Peyer's patch (tissue), 4 donors: ENCODE measurements at regions not wholly inside any gene's neighbourhood (a gene's known extent, or its start where the extent isn't known, plus 50 kb on each side); places are given as distances from the start of the nearest gene placed in this dataset.

Experiments used
- POLR2A ChIP-seq, 2 donors: fragments of 450-650 bp; IDR thresholded peaks; one replicate each; pipeline ENCODE4 v1.5.1; 2017; ENCODE audit warnings: antibody characterized with exemption in 2 of 2, mild to moderate bottlenecking in 2 of 2, moderate library complexity in 2 of 2
- TF ChIP-seq, protein P1 (sequence below), 6 experiments: fragments of 450-650 bp in 4 of 6; fragments of 200-600 bp in 2 of 6; sonication (generic) in 1 of 6; IDR thresholded peaks; one replicate each; pipeline ENCODE4 v1.5.1; 2017 to 2019; ENCODE audit warnings: antibody characterized with exemption in 6 of 6, mild to moderate bottlenecking in 3 of 6, moderate library complexity in 1 of 6

DNA sequence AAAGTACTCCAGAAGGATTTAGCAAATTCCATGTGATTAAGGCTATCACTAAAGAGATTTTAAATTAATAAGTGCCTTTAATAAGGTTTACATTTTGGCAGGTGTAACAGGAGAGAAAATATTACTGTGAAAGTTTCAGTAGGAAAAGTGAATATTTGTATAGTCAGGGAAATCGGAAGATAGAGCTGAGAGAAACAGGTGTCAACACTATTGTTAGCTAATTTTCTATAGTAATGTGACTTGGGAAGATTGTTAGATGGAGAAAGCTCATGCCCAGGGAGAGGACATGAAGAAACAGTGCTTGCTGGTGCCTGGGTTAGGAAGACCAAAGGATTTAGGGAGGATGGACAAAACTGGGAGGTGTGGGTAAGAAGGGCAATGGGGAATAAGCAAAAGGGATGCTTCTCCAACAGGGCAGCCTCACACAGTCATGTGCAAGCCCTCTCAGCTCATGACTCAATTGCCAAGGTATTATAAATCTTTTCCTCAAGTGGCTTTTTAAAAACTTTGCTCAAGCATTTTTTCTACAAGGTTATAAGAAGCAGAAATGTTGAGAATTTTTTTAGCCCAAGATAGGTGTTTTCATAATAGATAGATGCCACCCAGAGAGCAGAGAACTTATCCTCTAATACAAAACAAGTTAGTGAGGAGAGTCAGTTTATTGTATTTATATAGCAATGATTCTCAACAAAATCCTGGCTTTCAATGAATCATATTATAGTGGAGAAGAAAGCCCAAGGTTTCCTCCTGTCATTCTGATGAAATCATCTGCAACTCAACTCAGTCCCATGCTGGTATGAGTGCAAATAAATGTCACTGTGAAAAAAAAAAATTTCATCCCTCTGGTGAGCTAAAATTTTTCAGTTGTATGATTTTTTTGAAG, 325.2 kb upstream of the NT5E start:
- TF ChIP-seq POLR2A (IDR thresholded peaks at IDR 0.05), result no peak
- TF ChIP-seq, protein P1, sequence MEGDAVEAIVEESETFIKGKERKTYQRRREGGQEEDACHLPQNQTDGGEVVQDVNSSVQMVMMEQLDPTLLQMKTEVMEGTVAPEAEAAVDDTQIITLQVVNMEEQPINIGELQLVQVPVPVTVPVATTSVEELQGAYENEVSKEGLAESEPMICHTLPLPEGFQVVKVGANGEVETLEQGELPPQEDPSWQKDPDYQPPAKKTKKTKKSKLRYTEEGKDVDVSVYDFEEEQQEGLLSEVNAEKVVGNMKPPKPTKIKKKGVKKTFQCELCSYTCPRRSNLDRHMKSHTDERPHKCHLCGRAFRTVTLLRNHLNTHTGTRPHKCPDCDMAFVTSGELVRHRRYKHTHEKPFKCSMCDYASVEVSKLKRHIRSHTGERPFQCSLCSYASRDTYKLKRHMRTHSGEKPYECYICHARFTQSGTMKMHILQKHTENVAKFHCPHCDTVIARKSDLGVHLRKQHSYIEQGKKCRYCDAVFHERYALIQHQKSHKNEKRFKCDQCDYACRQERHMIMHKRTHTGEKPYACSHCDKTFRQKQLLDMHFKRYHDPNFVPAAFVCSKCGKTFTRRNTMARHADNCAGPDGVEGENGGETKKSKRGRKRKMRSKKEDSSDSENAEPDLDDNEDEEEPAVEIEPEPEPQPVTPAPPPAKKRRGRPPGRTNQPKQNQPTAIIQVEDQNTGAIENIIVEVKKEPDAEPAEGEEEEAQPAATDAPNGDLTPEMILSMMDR (IDR thresholded peaks at IDR 0.05), result no peak
